ENCODE measurements at regions not wholly inside any gene's neighbourhood (a gene's known extent, or its start where the extent isn't known, plus 50 kb on each side); places are given as distances from the start of the nearest gene placed in this dataset.

- TF ChIP-seq, protein P1, sequence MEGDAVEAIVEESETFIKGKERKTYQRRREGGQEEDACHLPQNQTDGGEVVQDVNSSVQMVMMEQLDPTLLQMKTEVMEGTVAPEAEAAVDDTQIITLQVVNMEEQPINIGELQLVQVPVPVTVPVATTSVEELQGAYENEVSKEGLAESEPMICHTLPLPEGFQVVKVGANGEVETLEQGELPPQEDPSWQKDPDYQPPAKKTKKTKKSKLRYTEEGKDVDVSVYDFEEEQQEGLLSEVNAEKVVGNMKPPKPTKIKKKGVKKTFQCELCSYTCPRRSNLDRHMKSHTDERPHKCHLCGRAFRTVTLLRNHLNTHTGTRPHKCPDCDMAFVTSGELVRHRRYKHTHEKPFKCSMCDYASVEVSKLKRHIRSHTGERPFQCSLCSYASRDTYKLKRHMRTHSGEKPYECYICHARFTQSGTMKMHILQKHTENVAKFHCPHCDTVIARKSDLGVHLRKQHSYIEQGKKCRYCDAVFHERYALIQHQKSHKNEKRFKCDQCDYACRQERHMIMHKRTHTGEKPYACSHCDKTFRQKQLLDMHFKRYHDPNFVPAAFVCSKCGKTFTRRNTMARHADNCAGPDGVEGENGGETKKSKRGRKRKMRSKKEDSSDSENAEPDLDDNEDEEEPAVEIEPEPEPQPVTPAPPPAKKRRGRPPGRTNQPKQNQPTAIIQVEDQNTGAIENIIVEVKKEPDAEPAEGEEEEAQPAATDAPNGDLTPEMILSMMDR (IDR thresholded peaks at IDR 0.05), result no peak
- no peak for TF ChIP-seq POLR2A (IDR thresholded peaks at IDR 0.05)
Measured at GRCh38 chr12:65685514-65685913, 138.8 kb upstream of the HMGA2 start.
